ENCODE measurements at regions not wholly inside any gene's neighbourhood (a gene's known extent, or its start where the extent isn't known, plus 50 kb on each side); places are given as distances from the start of the nearest gene placed in this dataset.

- no peak for TF ChIP-seq CTCF (IDR thresholded peaks at IDR 0.05)
- no peak for TF ChIP-seq POLR2A (IDR thresholded peaks at IDR 0.05)
- TF ChIP-seq POLR2AphosphoS5 (IDR thresholded peaks at IDR 0.05; ENCODE audit: insufficient read depth in 1 of 2, low read depth in 1 of 2) = no peak
Measured at GRCh38 chr13:90389537-90389936, 958.0 kb upstream of the MIR17HG start.

Data from vagina (tissue), 2 donors.